Uterus (tissue), 2 donors: ENCODE measurements at regions not wholly inside any gene's neighbourhood (a gene's known extent, or its start where the extent isn't known, plus 50 kb on each side); places are given as distances from the start of the nearest gene placed in this dataset.

ENCODE experiments used
- CTCF ChIP-seq, 4 experiments: fragments of 200-600 bp in 2 of 4; fragments of 450-650 bp in 2 of 4; sonication (generic) in 2 of 4; IDR thresholded peaks; one replicate each; pipeline ENCODE4 v1.5.1; 2016 to 2019; ENCODE audit warnings: antibody characterized with exemption in 4 of 4, mild to moderate bottlenecking in 2 of 4, moderate library complexity in 1 of 4
- POLR2A ChIP-seq, 2 donors: fragments of 450-650 bp; IDR thresholded peaks; one replicate each; pipeline ENCODE4 v1.6.1; 2016; ENCODE audit warnings: antibody characterized with exemption in 2 of 2, mild to moderate bottlenecking in 1 of 2, moderate library complexity in 1 of 2

- no peak for TF ChIP-seq CTCF (IDR thresholded peaks at IDR 0.05)
- TF ChIP-seq POLR2A (IDR thresholded peaks at IDR 0.05) = no peak
Observed at GRCh38 chr4:186392017-186392416, 126.0 kb downstream of the F11 start.
